ENCODE measurements at regions not wholly inside any gene's neighbourhood (a gene's known extent, or its start where the extent isn't known, plus 50 kb on each side); places are given as distances from the start of the nearest gene placed in this dataset.

- no peak overlapping the region for H4K91ac ChIP-seq (ENCODE audit: insufficient read depth, low read depth, low read length)
- no peak overlapping the region for H2AK5ac ChIP-seq (ENCODE audit: low read depth, low read length)
- H2AK9ac ChIP-seq (replicated peaks; ENCODE audit: low read depth, low read length, poor library complexity): no peak overlapping the region
- no peak overlapping the region for H2BK20ac ChIP-seq (ENCODE audit: low read depth, low read length)
- no peak for TF ChIP-seq SMC3 (IDR thresholded peaks at IDR 0.05; ENCODE audit: low read depth, low read length)
- no peak for TF ChIP-seq CEBPB (IDR thresholded peaks at IDR 0.05; ENCODE audit: low read depth, low read length)
- no peak for TF ChIP-seq NFE2L2 (IDR thresholded peaks at IDR 0.05; ENCODE audit: low read depth, low read length)
- no peak for TF ChIP-seq MAZ (IDR thresholded peaks at IDR 0.05; ENCODE audit: borderline replicate concordance, low read depth, low read length)
- no peak for TF ChIP-seq MAFK (IDR thresholded peaks at IDR 0.05; ENCODE audit: low read depth, low read length)
- POLR2A ChIA-PET (ENCODE audit: unreplicated experiment): no interaction called here
- no peaks in the 10 kb centered on the region for H3K9me3 ChIP-seq (ENCODE audit: control insufficient read depth, insufficient read depth, low read length)
- H2BK5ac ChIP-seq (ENCODE audit: low read depth, low read length, poor library complexity, severe bottlenecking): no peak overlapping the region
- no peak overlapping the region for H3K23ac ChIP-seq (ENCODE audit: low read depth, low read length)
- in situ Hi-C loops (cut with MboI; ENCODE audit: low sequenced_read_pairs) (no loop called here), intact Hi-C loops (cut with micrococcal nuclease) (no loop called here), dilution Hi-C loops (cut with HindIII; ENCODE audit: low sequenced_read_pairs, unreplicated experiment) (no loop called here)
- no peaks in the 10 kb centered on the region for H3K36me3 ChIP-seq (ENCODE audit: control insufficient read depth, insufficient read depth, low read length)
- no peak overlapping the region for H2AFZ ChIP-seq (replicated peaks; ENCODE audit: low read length, poor library complexity)
- H2BK120ac ChIP-seq (ENCODE audit: low read depth, low read length): no peak overlapping the region
- WGBS, 2 experiments (ENCODE audit: extremely low coverage in 2 of 2, insufficient read length in 1 of 2): no CpG with 5 or more reads among the region's 3 CpGs
- H3K27me3 ChIP-seq (ENCODE audit: control insufficient read depth, insufficient read depth, low read length): peaks cover 18% of the 10 kb centered on the region
- CTCF ChIA-PET: no interaction called here
- no peak overlapping the region for H3K4ac ChIP-seq (ENCODE audit: low read depth, low read length)
- no peak overlapping the region for H4K8ac ChIP-seq (ENCODE audit: low read depth in 2 of 2, low read length in 2 of 2)
- H3K4me3 ChIP-seq (ENCODE audit: insufficient read depth, low read depth, low read length): no peak overlapping the region
- no peak overlapping the region for H3K14ac ChIP-seq (replicated peaks; ENCODE audit: low read depth, low read length)
- ATAC-seq (ENCODE audit: low read depth) (no peak), DNase-seq (no peak)
- no peak overlapping the region for H3K27ac ChIP-seq (ENCODE audit: insufficient read depth, low read length)
- no peak overlapping the region for H3K4me2 ChIP-seq (ENCODE audit: low read depth, low read length)
- no peak overlapping the region for H3K56ac ChIP-seq (ENCODE audit: extremely low read depth, insufficient read depth, low read length)
- no peaks in the 10 kb centered on the region for H4K20me1 ChIP-seq (ENCODE audit: insufficient read depth, low read length)
- H3K9me1 ChIP-seq (ENCODE audit: insufficient read depth, low read length): peaks cover 4% of the 10 kb centered on the region; the same call in 1 of the 2 replicates
- H2BK15ac ChIP-seq (ENCODE audit: low read depth, low read length): no peak overlapping the region
- no TSS peak for BruUV-seq (replicated peaks)
- no peaks in the 10 kb centered on the region for H3K4me1 ChIP-seq (ENCODE audit: control insufficient read depth, insufficient read depth, low read length)
- no peak overlapping the region for H3K9ac ChIP-seq (ENCODE audit: low read depth, low read length)
- no peak overlapping the region for H4K5ac ChIP-seq (ENCODE audit: low read depth, low read length)
- no peak overlapping the region for H3K18ac ChIP-seq (ENCODE audit: low read depth, low read length)
- no peaks in the 10 kb centered on the region for H3K79me1 ChIP-seq (ENCODE audit: low read depth in 1 of 2, low read length in 2 of 2)
Observed at GRCh38 chr20:36101192-36101591, 53.3 kb upstream of the EPB41L1 start.

Data from IMR-90 (cell line).